SK-N-SH (cell line): ENCODE measurements at regions not wholly inside any gene's neighbourhood (a gene's known extent, or its start where the extent isn't known, plus 50 kb on each side); places are given as distances from the start of the nearest gene placed in this dataset.

ENCODE experiments used
- CTCF ChIA-PET: fragments of 300-600, 350-600 bp; formaldehyde crosslinking; extraction: SDS; loops from one replicate; lab custom pipeline; 2021; lab: Yijun Ruan, JAX
- POLR2A ChIA-PET: fragments of 350-600 bp; sonication (Branson Sonifier 250); formaldehyde crosslinking; extraction: SDS; loops from one replicate; lab custom pipeline; 2020; ENCODE audit warnings: antibody characterized with exemption, inconsistent platforms; lab: Yijun Ruan, JAX
- DNase-seq: peaks from one replicate; pipeline ENCODE4 v3.0.0; 2012
- H2AFZ ChIP-seq: fragments of 200-600 bp; sonication (generic); 2 replicates; pipeline ENCODE4 v1.8.1; 2016; ENCODE audit warnings: antibody characterized with exemption, mild to moderate bottlenecking, low read depth
- H3F3A ChIP-seq: fragments of 200-600 bp; sonication (generic); replicated peaks from 2 replicates; pipeline ENCODE3; 2016; ENCODE audit warnings: antibody characterized with exemption, mild to moderate bottlenecking; ENCODE audit not compliant: insufficient read depth
- H3K27ac ChIP-seq, 2 experiments: fragments of 200-500 bp in 1 of 2; fragments of 200-600 bp in 1 of 2; sonication (Bioruptor generic) in 1 of 2; sonication (generic), shearing (Covaris generic) in 1 of 2; 2 replicates each; pipeline versions ENCODE4 v1.5.1 to v1.6.1; 2014 to 2016; ENCODE audit warnings: low read depth in 2 of 2, inconsistent platforms in 1 of 2, low read length in 1 of 2, mild to moderate bottlenecking in 1 of 2, mixed read lengths in 1 of 2
- H3K27me3 ChIP-seq: fragments of 200-600 bp; sonication (generic), shearing (Covaris generic); 2 replicates; pipeline ENCODE4 v1.6.1; 2016; ENCODE audit warnings: mixed run types; ENCODE audit not compliant: insufficient read depth
- H3K36me3 ChIP-seq, 2 experiments: fragments of 200-500 bp in 1 of 2; fragments of 200-600 bp in 1 of 2; sonication (Bioruptor generic) in 1 of 2; sonication (generic) in 1 of 2; replicated peaks in 1 of 2; 2 replicates each; pipeline versions ENCODE3 to v1.5.1; 2014 to 2016; ENCODE audit warnings: low read length in 1 of 2, mild to moderate bottlenecking in 1 of 2; ENCODE audit not compliant: insufficient read depth in 2 of 2, control insufficient read depth in 1 of 2
- H3K4me1 ChIP-seq, 2 experiments: fragments of 200-500 bp in 1 of 2; fragments of 200-600 bp in 1 of 2; sonication (Bioruptor generic) in 1 of 2; sonication (generic), shearing (Covaris generic) in 1 of 2; 2 replicates each; pipeline versions ENCODE4 v1.5.1 to v1.6.1; 2014 to 2016; ENCODE audit warnings: low read depth in 1 of 2, low read length in 1 of 2, mixed run types in 1 of 2; ENCODE audit not compliant: insufficient read depth in 2 of 2, control insufficient read depth in 1 of 2
- H3K4me2 ChIP-seq: fragments of 200-600 bp; sonication (generic), shearing (Covaris generic); 2 replicates; pipeline ENCODE4 v1.6.1; 2017; ENCODE audit warnings: mixed run types
- H3K4me3 ChIP-seq, 2 experiments: fragments of 200-500 bp in 1 of 2; fragments of 200-600 bp in 1 of 2; sonication (Bioruptor generic) in 1 of 2; sonication (generic), shearing (Covaris generic) in 1 of 2; 2 replicates each; pipeline versions ENCODE4 v1.5.1 to v1.8.1; 2014 to 2016; ENCODE audit warnings: low read depth in 2 of 2, inconsistent platforms in 1 of 2, low read length in 1 of 2, mild to moderate bottlenecking in 1 of 2, mixed read lengths in 1 of 2, moderate library complexity in 1 of 2
- H3K79me2 ChIP-seq: fragments of 200-600 bp; sonication (generic); 2 replicates; pipeline ENCODE4 v1.8.1; 2017; ENCODE audit warnings: mild to moderate bottlenecking; ENCODE audit not compliant: insufficient read depth
- H3K9ac ChIP-seq: fragments of 200-600 bp; sonication (generic); 2 replicates; pipeline ENCODE4 v1.6.1; 2017; ENCODE audit warnings: mixed run types
- H3K9me2 ChIP-seq: fragments of 200-600 bp; sonication (generic); 2 replicates; pipeline ENCODE4 v1.6.1; 2017; ENCODE audit warnings: mixed run types
- H3K9me3 ChIP-seq: fragments of 200-600 bp; sonication (generic); 2 replicates; pipeline ENCODE4 v1.6.1; 2017; ENCODE audit warnings: mixed run types, mild to moderate bottlenecking, moderate library complexity
- H4K20me1 ChIP-seq: fragments of 200-600 bp; sonication (generic); 2 replicates; pipeline ENCODE4 v1.6.1; 2017; ENCODE audit warnings: mild to moderate bottlenecking, mixed run types; ENCODE audit not compliant: insufficient read depth
- ELF1 ChIP-seq: IDR thresholded peaks from 2 replicates; pipeline ENCODE4 v1.4.0; 2012
- EZH2phosphoT487 ChIP-seq: fragments of 200-600 bp; sonication (generic); IDR thresholded peaks from 2 replicates; pipeline ENCODE4 v1.6.1; 2017; ENCODE audit warnings: low read depth, mixed run types, mild to moderate bottlenecking, antibody characterized with exemption, moderate library complexity, borderline replicate concordance
- FOXJ3 ChIP-seq: sonication (generic); formaldehyde crosslinking; IDR thresholded peaks from 2 replicates; pipeline ENCODE4 v1.5.1; 2020; ENCODE audit warnings: mild to moderate bottlenecking, missing genetic modification reagents
- FOXM1 ChIP-seq: IDR thresholded peaks from 2 replicates; pipeline ENCODE4 v1.4.0; 2012; ENCODE audit warnings: low read depth, mild to moderate bottlenecking
- GABPA ChIP-seq: IDR thresholded peaks from 2 replicates; pipeline ENCODE4 v1.4.0; 2012; ENCODE audit warnings: low read depth, mild to moderate bottlenecking
- GATA2 ChIP-seq: sonication (generic); formaldehyde crosslinking; IDR thresholded peaks from 2 replicates; pipeline ENCODE4 v1.5.0; 2020; ENCODE audit warnings: mild to moderate bottlenecking, missing genetic modification reagents
- NFIC ChIP-seq: IDR thresholded peaks from 2 replicates; pipeline ENCODE4 v1.4.0; 2012; ENCODE audit warnings: borderline replicate concordance
- POLR2AphosphoS5 ChIP-seq: IDR thresholded peaks from 2 replicates; pipeline ENCODE4 v1.6.1; 2012; ENCODE audit warnings: low read depth, low read length
- RAD21 ChIP-seq: IDR thresholded peaks from 2 replicates; pipeline ENCODE4 v1.6.1; 2012; ENCODE audit warnings: mild to moderate bottlenecking, low read length
- RFX5 ChIP-seq: IDR thresholded peaks from 2 replicates; pipeline ENCODE4 v1.6.1; 2012; ENCODE audit warnings: mild to moderate bottlenecking, improper control_type of control experiment, low read length
- RXRA ChIP-seq: IDR thresholded peaks from 2 replicates; pipeline ENCODE4 v1.4.0; 2012; ENCODE audit warnings: low read depth, mild to moderate bottlenecking, borderline replicate concordance
- SIN3A ChIP-seq: IDR thresholded peaks from 2 replicates; pipeline ENCODE4 v1.6.1; 2012; ENCODE audit warnings: low read depth, mild to moderate bottlenecking, low read length, moderate library complexity, borderline replicate concordance
- TAF1 ChIP-seq: IDR thresholded peaks from 2 replicates; pipeline ENCODE4 v1.6.1; 2012; ENCODE audit warnings: low read depth, mild to moderate bottlenecking, low read length, moderate library complexity, borderline replicate concordance
- TCF12 ChIP-seq: IDR thresholded peaks from 2 replicates; pipeline ENCODE4 v1.4.0; 2012
- TEAD4 ChIP-seq: IDR thresholded peaks from 2 replicates; pipeline ENCODE4 v1.4.0; 2012; ENCODE audit warnings: mild to moderate bottlenecking, borderline replicate concordance; ENCODE audit not compliant: insufficient read depth
- YY1 ChIP-seq: IDR thresholded peaks from 2 replicates; pipeline ENCODE4 v1.4.0; 2012; ENCODE audit warnings: low read depth, mild to moderate bottlenecking
- WGBS: methylation state at CpG from one replicate; pipeline ENCODE4 v1.1.6; 2017; ENCODE audit warnings: low lambda C conversion rate; 5-methylcytosine and 5-hydroxymethylcytosine counted together
- TF ChIP-seq, protein P1 (sequence below): IDR thresholded peaks from 2 replicates; pipeline ENCODE4; 2012
- TF ChIP-seq, protein P2 (sequence below): IDR thresholded peaks from 2 replicates; pipeline ENCODE4 v1.4.0; 2012; ENCODE audit warnings: low read depth, borderline replicate concordance
- TF ChIP-seq, protein P3 (sequence below): IDR thresholded peaks from 2 replicates; pipeline ENCODE4 v1.6.1; 2012; ENCODE audit warnings: mild to moderate bottlenecking, low read depth, low read length, moderate library complexity
- TF ChIP-seq, protein P4 (sequence below): fragments of 200-600 bp; sonication (generic); IDR thresholded peaks from 2 replicates; pipeline ENCODE4 v1.6.1; 2017; ENCODE audit warnings: antibody characterized with exemption, mild to moderate bottlenecking, moderate library complexity

DNA sequence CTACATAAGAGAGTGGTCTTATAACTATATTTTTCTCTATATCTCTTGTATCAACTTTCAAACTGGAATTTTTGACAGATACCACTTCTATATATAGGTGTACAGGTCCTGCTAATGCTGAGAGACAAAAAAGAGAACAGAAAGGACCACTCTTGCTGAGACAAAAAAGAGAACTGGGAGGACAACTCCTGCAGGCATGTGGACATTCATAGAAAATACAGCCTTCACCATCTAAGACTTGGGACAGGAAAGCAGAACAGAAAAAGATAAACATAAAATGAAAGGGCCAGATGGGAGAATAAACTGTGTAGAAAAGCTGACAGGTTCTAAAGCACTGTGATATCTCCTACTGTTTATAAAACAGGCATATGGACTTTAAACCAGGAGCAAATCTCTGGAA lies 541.0 kb upstream of the ADGRB3 start:
- ChIA-PET CTCF (no interaction called here), POLR2A (no interaction called here)
- no peak for DNase-seq
- H4K20me1 ChIP-seq, result no peaks in the 10 kb centered on the region
- H3K27me3 ChIP-seq, result no peaks in the 10 kb centered on the region
- H3F3A ChIP-seq, result no peaks in the 10 kb centered on the region
- H3K9ac ChIP-seq, result no peak overlapping the region
- no peaks in the 10 kb centered on the region for H3K9me3 ChIP-seq
- no peak overlapping the region for H2AFZ ChIP-seq
- TF ChIP-seq GABPA (no peak), RXRA (no peak), TCF12 (no peak), GATA2 (CRISPR knock-in tag) (no peak), ELF1 (no peak), FOXM1 (no peak), POLR2AphosphoS5 (no peak), RAD21 (no peak)
- TF ChIP-seq, protein P1, sequence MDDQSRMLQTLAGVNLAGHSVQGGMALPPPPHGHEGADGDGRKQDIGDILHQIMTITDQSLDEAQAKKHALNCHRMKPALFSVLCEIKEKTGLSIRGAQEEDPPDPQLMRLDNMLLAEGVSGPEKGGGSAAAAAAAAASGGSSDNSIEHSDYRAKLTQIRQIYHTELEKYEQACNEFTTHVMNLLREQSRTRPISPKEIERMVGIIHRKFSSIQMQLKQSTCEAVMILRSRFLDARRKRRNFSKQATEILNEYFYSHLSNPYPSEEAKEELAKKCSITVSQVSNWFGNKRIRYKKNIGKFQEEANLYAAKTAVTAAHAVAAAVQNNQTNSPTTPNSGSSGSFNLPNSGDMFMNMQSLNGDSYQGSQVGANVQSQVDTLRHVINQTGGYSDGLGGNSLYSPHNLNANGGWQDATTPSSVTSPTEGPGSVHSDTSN, result no peak
- TF ChIP-seq, all 33 proteins: peak for 0
- H3K9me2 ChIP-seq, result no peaks in the 10 kb centered on the region; the same call in 1 of the 2 replicates
- H3K4me2 ChIP-seq, result no peak overlapping the region
- H3K79me2 ChIP-seq, result no peaks in the 10 kb centered on the region
- H3K27ac ChIP-seq, result no peak overlapping the region; a peak in 1 of 4 replicates
- H3K4me3 ChIP-seq, result no peak overlapping the region
- no peaks in the 10 kb centered on the region for H3K36me3 ChIP-seq
- H3K4me1 ChIP-seq, result no peaks in the 10 kb centered on the region

DNA sequence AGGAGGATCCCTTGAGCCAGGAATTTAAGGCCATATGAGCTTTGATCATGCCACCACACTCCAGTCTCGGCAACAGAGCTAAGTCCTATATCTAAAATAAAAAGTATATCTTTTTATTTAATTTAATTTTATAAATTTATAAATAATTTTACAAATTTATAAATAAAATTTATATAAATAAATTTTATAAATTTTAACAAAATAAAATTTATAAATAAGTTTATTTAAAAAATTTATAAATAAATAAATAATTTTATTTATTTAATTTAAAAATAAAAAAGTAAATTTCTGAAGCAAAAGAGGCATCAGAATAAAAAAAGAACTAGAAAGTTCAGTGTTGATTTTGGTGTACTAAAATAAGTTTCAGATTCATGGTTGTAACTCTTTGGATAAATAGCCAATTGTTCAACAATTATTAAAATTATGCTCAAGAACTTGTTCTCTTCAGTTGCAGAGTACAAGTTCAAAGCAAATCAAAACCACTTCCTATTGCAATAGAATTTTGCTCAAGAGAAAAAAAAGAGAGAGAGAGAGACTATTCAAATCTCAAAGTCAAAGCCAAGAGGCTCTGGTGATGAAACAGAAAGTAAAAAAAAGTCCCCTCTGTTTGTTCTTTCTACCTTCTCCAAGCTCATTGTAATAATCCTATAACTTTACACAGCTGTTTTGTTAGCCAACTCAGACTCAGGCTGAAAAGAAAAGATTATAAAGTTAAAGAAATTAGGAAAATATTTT lies 547.5 kb upstream of the ADGRB3 start:
- no peaks in the 10 kb centered on the region for H3F3A ChIP-seq
- CTCF ChIA-PET, result no interaction called here
- H3K4me3 ChIP-seq, result no peak overlapping the region
- DNase-seq, result no peak
- no peak overlapping the region for H3K9ac ChIP-seq
- H3K4me2 ChIP-seq, result no peak overlapping the region
- no peaks in the 10 kb centered on the region for H3K27me3 ChIP-seq
- WGBS, result 32% methylated on average over 1 of the region's 1 CpG
- no peak overlapping the region for H2AFZ ChIP-seq
- H3K79me2 ChIP-seq, result no peaks in the 10 kb centered on the region
- H3K9me3 ChIP-seq, result no peaks in the 10 kb centered on the region
- no peak overlapping the region for H3K27ac ChIP-seq
- no peaks in the 10 kb centered on the region for H4K20me1 ChIP-seq
- H3K9me2 ChIP-seq, result no peaks in the 10 kb centered on the region
- H3K36me3 ChIP-seq, result no peaks in the 10 kb centered on the region
- no peaks in the 10 kb centered on the region for H3K4me1 ChIP-seq
- POLR2A ChIA-PET, result no interaction called here
- TF ChIP-seq RAD21 (no peak), RFX5 (no peak), FOXM1 (no peak), RXRA (no peak), FOXJ3 (CRISPR knock-in tag) (no peak), TEAD4 (no peak), NFIC (no peak), TAF1 (no peak), YY1 (no peak), EZH2phosphoT487 (no peak), SIN3A (no peak)
- TF ChIP-seq, protein P2, sequence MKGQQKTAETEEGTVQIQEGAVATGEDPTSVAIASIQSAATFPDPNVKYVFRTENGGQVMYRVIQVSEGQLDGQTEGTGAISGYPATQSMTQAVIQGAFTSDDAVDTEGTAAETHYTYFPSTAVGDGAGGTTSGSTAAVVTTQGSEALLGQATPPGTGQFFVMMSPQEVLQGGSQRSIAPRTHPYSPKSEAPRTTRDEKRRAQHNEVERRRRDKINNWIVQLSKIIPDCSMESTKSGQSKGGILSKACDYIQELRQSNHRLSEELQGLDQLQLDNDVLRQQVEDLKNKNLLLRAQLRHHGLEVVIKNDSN, result no peak
- TF ChIP-seq, protein P3, sequence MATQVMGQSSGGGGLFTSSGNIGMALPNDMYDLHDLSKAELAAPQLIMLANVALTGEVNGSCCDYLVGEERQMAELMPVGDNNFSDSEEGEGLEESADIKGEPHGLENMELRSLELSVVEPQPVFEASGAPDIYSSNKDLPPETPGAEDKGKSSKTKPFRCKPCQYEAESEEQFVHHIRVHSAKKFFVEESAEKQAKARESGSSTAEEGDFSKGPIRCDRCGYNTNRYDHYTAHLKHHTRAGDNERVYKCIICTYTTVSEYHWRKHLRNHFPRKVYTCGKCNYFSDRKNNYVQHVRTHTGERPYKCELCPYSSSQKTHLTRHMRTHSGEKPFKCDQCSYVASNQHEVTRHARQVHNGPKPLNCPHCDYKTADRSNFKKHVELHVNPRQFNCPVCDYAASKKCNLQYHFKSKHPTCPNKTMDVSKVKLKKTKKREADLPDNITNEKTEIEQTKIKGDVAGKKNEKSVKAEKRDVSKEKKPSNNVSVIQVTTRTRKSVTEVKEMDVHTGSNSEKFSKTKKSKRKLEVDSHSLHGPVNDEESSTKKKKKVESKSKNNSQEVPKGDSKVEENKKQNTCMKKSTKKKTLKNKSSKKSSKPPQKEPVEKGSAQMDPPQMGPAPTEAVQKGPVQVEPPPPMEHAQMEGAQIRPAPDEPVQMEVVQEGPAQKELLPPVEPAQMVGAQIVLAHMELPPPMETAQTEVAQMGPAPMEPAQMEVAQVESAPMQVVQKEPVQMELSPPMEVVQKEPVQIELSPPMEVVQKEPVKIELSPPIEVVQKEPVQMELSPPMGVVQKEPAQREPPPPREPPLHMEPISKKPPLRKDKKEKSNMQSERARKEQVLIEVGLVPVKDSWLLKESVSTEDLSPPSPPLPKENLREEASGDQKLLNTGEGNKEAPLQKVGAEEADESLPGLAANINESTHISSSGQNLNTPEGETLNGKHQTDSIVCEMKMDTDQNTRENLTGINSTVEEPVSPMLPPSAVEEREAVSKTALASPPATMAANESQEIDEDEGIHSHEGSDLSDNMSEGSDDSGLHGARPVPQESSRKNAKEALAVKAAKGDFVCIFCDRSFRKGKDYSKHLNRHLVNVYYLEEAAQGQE, result no peak
- TF ChIP-seq, protein P1, result no peak
- TF ChIP-seq, protein P4, sequence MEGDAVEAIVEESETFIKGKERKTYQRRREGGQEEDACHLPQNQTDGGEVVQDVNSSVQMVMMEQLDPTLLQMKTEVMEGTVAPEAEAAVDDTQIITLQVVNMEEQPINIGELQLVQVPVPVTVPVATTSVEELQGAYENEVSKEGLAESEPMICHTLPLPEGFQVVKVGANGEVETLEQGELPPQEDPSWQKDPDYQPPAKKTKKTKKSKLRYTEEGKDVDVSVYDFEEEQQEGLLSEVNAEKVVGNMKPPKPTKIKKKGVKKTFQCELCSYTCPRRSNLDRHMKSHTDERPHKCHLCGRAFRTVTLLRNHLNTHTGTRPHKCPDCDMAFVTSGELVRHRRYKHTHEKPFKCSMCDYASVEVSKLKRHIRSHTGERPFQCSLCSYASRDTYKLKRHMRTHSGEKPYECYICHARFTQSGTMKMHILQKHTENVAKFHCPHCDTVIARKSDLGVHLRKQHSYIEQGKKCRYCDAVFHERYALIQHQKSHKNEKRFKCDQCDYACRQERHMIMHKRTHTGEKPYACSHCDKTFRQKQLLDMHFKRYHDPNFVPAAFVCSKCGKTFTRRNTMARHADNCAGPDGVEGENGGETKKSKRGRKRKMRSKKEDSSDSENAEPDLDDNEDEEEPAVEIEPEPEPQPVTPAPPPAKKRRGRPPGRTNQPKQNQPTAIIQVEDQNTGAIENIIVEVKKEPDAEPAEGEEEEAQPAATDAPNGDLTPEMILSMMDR, result no peak
